ENCODE measurements at regions not wholly inside any gene's neighbourhood (a gene's known extent, or its start where the extent isn't known, plus 50 kb on each side); places are given as distances from the start of the nearest gene placed in this dataset.

DNA sequence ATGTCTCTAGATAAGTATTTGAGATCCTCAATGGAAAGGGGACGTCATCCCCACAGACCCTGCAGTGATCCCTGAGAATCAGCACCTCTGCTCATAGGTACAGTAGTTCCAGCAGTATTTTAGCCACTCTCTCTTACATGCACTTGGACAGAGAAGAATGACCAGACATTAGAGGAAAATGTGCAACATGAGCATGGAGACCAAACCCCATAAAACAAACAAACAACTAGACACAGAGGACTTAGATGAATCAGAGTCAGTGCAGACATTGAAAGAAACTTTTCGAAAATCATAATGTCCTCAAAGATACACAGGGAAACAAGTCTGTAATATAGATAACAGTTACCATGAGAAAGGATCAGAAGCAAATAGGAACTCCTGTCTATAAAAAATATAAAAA, 108.2 kb downstream of the LYPLAL1 start:
- DNase-seq: no peak
- Mint-ChIP-seq H3K36me3 (ENCODE audit: low read depth) (no peaks in the 10 kb centered on the region), H3K4me3 (no peak overlapping the region), H3K27me3 (ENCODE audit: insufficient read depth) (no peaks in the 10 kb centered on the region), H3K27ac (no peak overlapping the region), H3K4me1 (no peaks in the 10 kb centered on the region), H3K9me3 (no peaks in the 10 kb centered on the region)
- Histone ChIP-seq H3K36me3 (ENCODE audit: control insufficient read depth, insufficient read depth, low read length) (no peaks in the 10 kb centered on the region), H3K27me3 (ENCODE audit: control insufficient read depth, insufficient read depth, low read length, poor library complexity, severe bottlenecking) (no peaks in the 10 kb centered on the region), H3K4me3 (ENCODE audit: low read length) (no peak overlapping the region), H3K9me3 (ENCODE audit: control insufficient read depth, low read length) (no peaks in the 10 kb centered on the region), H3K27ac (ENCODE audit: low read depth, low read length) (no peak overlapping the region), H3K9ac (ENCODE audit: extremely low read depth, low read length, poor library complexity, severe bottlenecking) (no peak overlapping the region), H3K4me1 (ENCODE audit: control insufficient read depth, insufficient read depth, low read length) (no peaks in the 10 kb centered on the region)
- TF ChIP-seq, protein P1, sequence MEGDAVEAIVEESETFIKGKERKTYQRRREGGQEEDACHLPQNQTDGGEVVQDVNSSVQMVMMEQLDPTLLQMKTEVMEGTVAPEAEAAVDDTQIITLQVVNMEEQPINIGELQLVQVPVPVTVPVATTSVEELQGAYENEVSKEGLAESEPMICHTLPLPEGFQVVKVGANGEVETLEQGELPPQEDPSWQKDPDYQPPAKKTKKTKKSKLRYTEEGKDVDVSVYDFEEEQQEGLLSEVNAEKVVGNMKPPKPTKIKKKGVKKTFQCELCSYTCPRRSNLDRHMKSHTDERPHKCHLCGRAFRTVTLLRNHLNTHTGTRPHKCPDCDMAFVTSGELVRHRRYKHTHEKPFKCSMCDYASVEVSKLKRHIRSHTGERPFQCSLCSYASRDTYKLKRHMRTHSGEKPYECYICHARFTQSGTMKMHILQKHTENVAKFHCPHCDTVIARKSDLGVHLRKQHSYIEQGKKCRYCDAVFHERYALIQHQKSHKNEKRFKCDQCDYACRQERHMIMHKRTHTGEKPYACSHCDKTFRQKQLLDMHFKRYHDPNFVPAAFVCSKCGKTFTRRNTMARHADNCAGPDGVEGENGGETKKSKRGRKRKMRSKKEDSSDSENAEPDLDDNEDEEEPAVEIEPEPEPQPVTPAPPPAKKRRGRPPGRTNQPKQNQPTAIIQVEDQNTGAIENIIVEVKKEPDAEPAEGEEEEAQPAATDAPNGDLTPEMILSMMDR (conservative IDR thresholded peaks at IDR 0.05): no peak
- 76% methylated on average over 2 of the region's 2 CpGs; no CpG with 5 or more reads in 1 of the 2 experiments for WGBS, 2 experiments (ENCODE audit: insufficient coverage in 1 of 2, insufficient read length in 1 of 2)

DNA sequence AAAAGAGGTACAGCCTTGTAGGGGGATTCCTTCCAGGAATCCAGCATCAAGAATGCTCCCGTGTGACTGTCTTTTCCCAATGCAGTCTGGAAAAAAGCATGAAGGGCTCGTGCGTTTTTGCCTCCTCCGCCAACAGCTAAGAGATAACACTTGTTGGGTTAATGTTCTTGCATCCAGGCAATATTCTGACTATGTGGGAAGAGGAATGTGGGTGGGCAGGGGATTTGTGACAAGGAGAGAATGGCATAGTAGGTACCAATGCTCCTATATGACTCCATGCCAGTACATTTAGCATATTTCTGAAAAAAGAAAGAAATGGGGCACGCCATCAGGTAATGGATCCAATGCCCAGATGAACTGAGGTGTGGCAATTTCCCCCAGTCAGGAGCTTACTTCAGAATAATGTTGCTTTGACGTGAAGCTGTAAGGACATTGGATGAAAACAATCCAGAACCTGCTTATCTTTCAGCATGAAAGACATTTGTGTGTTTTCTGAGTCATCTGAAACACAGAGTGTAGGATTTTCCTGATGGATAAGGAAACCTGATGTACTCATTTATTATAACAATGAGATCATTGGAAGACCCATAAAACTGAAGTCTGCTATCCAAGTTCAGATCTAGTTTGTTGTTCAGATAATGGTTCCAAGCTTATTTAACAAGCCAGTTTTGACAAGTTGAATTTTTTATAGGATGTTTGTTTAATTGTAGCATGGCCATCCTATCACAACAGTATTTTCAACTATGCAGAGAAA, 105.5 kb downstream of the LYPLAL1 start:
- no peaks in the 10 kb centered on the region for H3K27me3 Mint-ChIP-seq (ENCODE audit: insufficient read depth)
- H3K4me1 Mint-ChIP-seq: no peaks in the 10 kb centered on the region
- H3K9ac ChIP-seq (ENCODE audit: extremely low read depth, low read length, poor library complexity, severe bottlenecking): no peak overlapping the region
- DNase-seq: no peak
- no peak overlapping the region for H3K27ac Mint-ChIP-seq
- H3K36me3 ChIP-seq (ENCODE audit: control insufficient read depth, insufficient read depth, low read length): no peaks in the 10 kb centered on the region
- WGBS, 2 experiments (ENCODE audit: insufficient coverage in 1 of 2, insufficient read length in 1 of 2): 82 to 90% methylated on average over 5 to 6 of the region's 6 CpGs
- no peak overlapping the region for H3K4me3 ChIP-seq (ENCODE audit: low read length)
- no peaks in the 10 kb centered on the region for H3K4me1 ChIP-seq (ENCODE audit: control insufficient read depth, insufficient read depth, low read length)
- H3K27me3 ChIP-seq (ENCODE audit: control insufficient read depth, insufficient read depth, low read length, poor library complexity, severe bottlenecking): no peaks in the 10 kb centered on the region
- no peak overlapping the region for H3K4me3 Mint-ChIP-seq
- TF ChIP-seq, protein P1 (conservative IDR thresholded peaks at IDR 0.05): no peak
- H3K27ac ChIP-seq (ENCODE audit: low read depth, low read length): no peak overlapping the region
- H3K9me3 ChIP-seq (ENCODE audit: control insufficient read depth, low read length): no peaks in the 10 kb centered on the region
- H3K9me3 Mint-ChIP-seq: no peaks in the 10 kb centered on the region
- H3K36me3 Mint-ChIP-seq (ENCODE audit: low read depth): no peaks in the 10 kb centered on the region

DNA sequence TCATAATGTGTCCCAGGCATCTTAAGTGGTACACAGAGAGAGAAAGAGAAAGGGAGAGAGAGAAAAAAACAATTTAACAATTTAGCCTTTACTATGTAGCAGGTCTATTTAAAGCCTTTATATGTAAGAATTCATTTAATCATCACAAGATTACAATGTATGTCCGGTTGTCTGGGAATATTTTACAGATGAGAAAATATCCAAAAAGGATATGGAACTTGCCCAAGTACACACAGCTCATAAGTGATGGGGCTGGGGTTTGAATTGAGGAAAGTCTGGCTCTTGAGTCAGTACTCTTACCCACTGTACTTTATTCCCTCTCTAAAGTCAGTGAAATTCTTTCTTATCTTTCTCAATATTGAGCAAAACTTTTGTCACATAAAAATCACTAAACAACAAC, 104.6 kb downstream of the LYPLAL1 start:
- no CpG with 5 or more reads among the region's 1 CpG for WGBS, 2 experiments (ENCODE audit: insufficient coverage in 1 of 2, insufficient read length in 1 of 2)
- TF ChIP-seq, protein P1 (conservative IDR thresholded peaks at IDR 0.05): no peak
- Histone ChIP-seq H3K27ac (ENCODE audit: low read depth, low read length) (no peak overlapping the region), H3K4me3 (ENCODE audit: low read length) (no peak overlapping the region), H3K9ac (ENCODE audit: extremely low read depth, low read length, poor library complexity, severe bottlenecking) (no peak overlapping the region), H3K27me3 (ENCODE audit: control insufficient read depth, insufficient read depth, low read length, poor library complexity, severe bottlenecking) (no peaks in the 10 kb centered on the region), H3K4me1 (ENCODE audit: control insufficient read depth, insufficient read depth, low read length) (no peaks in the 10 kb centered on the region), H3K9me3 (ENCODE audit: control insufficient read depth, low read length) (no peaks in the 10 kb centered on the region), H3K36me3 (ENCODE audit: control insufficient read depth, insufficient read depth, low read length) (no peaks in the 10 kb centered on the region)
- Mint-ChIP-seq H3K4me3 (no peak overlapping the region), H3K27me3 (ENCODE audit: insufficient read depth) (no peaks in the 10 kb centered on the region), H3K27ac (no peak overlapping the region), H3K9me3 (no peaks in the 10 kb centered on the region), H3K4me1 (no peaks in the 10 kb centered on the region), H3K36me3 (ENCODE audit: low read depth) (no peaks in the 10 kb centered on the region)
- DNase-seq: no peak
